GM19455 (cell line): ENCODE measurements at regions not wholly inside any gene's neighbourhood (a gene's known extent, or its start where the extent isn't known, plus 50 kb on each side); places are given as distances from the start of the nearest gene placed in this dataset.

Experiments used
- ATAC-seq: cut with Tn5 transposase; IDR thresholded peaks from one replicate; pipeline ENCODE4 v1.9.1; 2021; ENCODE audit not compliant: unreplicated experiment

GRCh38 chr4:122038896-122039295 lies 87.0 kb upstream of the TRPC3 start:
- no peak for ATAC-seq

GRCh38 chr4:122034619-122035018 lies 82.8 kb upstream of the TRPC3 start:
- ATAC-seq = no peak

GRCh38 chr4:122027203-122027602 lies 75.3 kb upstream of the TRPC3 start:
- ATAC-seq = no peak

- no peak for ATAC-seq
Observed at GRCh38 chr4:122017296-122017695, 65.4 kb upstream of the TRPC3 start.

- no peak for ATAC-seq
Observed at GRCh38 chr4:122015203-122015602, 63.3 kb upstream of the TRPC3 start.

GRCh38 chr4:122012735-122013134 lies 60.9 kb upstream of the TRPC3 start:
- ATAC-seq = no peak

GRCh38 chr4:122010610-122011009 lies 58.8 kb upstream of the TRPC3 start:
- ATAC-seq = no peak

- ATAC-seq = no peak
Observed at GRCh38 chr4:122009524-122009923, 57.7 kb upstream of the TRPC3 start.

- ATAC-seq = no peak
Observed at GRCh38 chr4:122007016-122007415, 55.2 kb upstream of the TRPC3 start.

GRCh38 chr4:122005064-122005755 lies 53.4 kb upstream of the TRPC3 start:
- ATAC-seq = no peak

GRCh38 chr4:122003335-122003734 lies 51.5 kb upstream of the TRPC3 start:
- peak; percentile 86 for ATAC-seq
